HepG2 (cell line): ENCODE measurements at regions not wholly inside any gene's neighbourhood (a gene's known extent, or its start where the extent isn't known, plus 50 kb on each side); places are given as distances from the start of the nearest gene placed in this dataset.

ENCODE experiments used
- CEBPB ChIP-seq: IDR thresholded peaks from 2 replicates; pipeline ENCODE4 v1.6.1; 2011; ENCODE audit warnings: low read depth, low read length, improper control_type of control experiment, borderline replicate concordance
- DR1 ChIP-seq: sonication (generic); formaldehyde crosslinking; IDR thresholded peaks from 2 replicates; pipeline ENCODE4 v1.8.0; 2021; ENCODE audit warnings: mild to moderate bottlenecking, missing genetic modification reagents, inconsistent platforms
- MEIS1 ChIP-seq: sonication (generic); formaldehyde crosslinking; IDR thresholded peaks from 2 replicates; pipeline ENCODE4 v1.9.0; 2021; ENCODE audit warnings: mild to moderate bottlenecking, missing genetic modification reagents, moderate library complexity, borderline replicate concordance
- RARA ChIP-seq: IDR thresholded peaks from 2 replicates; pipeline ENCODE4 v1.6.1; 2016; ENCODE audit warnings: missing genetic modification reagents, missing compliant biosample characterization
- SALL1 ChIP-seq: sonication (generic); formaldehyde crosslinking; IDR thresholded peaks from 2 replicates; pipeline ENCODE4 v1.8.0; 2022; ENCODE audit warnings: mild to moderate bottlenecking, missing genetic modification reagents
- SCMH1 ChIP-seq: sonication (generic); formaldehyde crosslinking; IDR thresholded peaks from 2 replicates; pipeline ENCODE4 v1.9.0; 2021; ENCODE audit warnings: missing genetic modification reagents, mild to moderate bottlenecking, borderline replicate concordance
- SP4 ChIP-seq: sonication (generic); formaldehyde crosslinking; IDR thresholded peaks from 2 replicates; pipeline ENCODE4 v1.8.1; 2023; ENCODE audit warnings: mild to moderate bottlenecking, missing genetic modification reagents
- TBX2 ChIP-seq: sonication (generic); formaldehyde crosslinking; IDR thresholded peaks from 2 replicates; pipeline ENCODE4 v1.5.0; 2020; ENCODE audit warnings: missing genetic modification reagents, mild to moderate bottlenecking, borderline replicate concordance
- XBP1 ChIP-seq: sonication (generic); formaldehyde crosslinking; IDR thresholded peaks from 2 replicates; pipeline ENCODE4 v1.5.0; 2020; ENCODE audit warnings: missing genetic modification reagents
- ZMAT3 ChIP-seq: sonication (generic); formaldehyde crosslinking; conservative IDR thresholded peaks from 2 replicates; pipeline ENCODE4 v1.7.0; 2021; ENCODE audit warnings: missing genetic modification reagents
- TF ChIP-seq, protein P1 (sequence below): sonication (generic); formaldehyde crosslinking; conservative IDR thresholded peaks from 2 replicates; pipeline ENCODE4 v1.4.0; 2020; ENCODE audit warnings: mild to moderate bottlenecking, missing genetic modification reagents, moderate library complexity
- TF ChIP-seq, protein P2 (sequence below): sonication (generic); formaldehyde crosslinking; IDR thresholded peaks from 2 replicates; pipeline ENCODE4 v1.5.0; 2020; ENCODE audit warnings: mild to moderate bottlenecking, missing genetic modification reagents
- TF ChIP-seq, protein P3 (sequence below): sonication (generic); formaldehyde crosslinking; IDR thresholded peaks from 2 replicates; pipeline ENCODE4 v1.5.1; 2020; ENCODE audit warnings: mild to moderate bottlenecking, missing genetic modification reagents, moderate library complexity

DNA sequence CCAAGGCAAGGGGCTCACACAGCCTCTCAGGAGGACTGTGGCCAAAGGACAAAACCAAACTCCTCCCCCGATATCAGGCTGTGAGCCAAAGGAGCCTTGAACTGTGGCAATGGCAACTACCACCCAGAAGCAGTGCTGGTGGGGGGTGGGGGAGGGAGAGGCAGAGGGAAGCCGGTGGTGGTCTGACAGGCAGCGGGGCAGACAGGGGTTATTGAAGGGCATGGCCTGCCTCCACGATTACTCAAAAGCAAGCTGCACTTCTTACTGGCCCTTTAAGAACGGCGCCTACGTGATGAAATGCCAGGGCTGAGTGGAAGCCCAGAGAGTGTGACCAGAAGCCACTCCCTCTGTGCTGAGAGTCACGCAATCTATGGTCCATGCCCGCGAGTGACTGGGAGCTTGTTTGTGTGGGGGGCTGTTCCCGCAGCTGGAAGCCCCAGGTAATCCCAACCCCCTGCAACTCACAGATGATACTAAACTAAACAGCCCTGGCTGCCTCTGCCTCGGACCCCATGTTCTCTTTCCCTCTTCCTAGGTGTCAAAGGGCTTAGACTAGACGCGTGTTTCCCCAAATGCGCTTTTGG is 128.2 kb upstream of the CXCR4 start (continued):
- TF ChIP-seq SALL1 (CRISPR knock-in tag) (peak; percentile 22; the same call in 1 of the 2 replicates), ZMAT3 (CRISPR knock-in tag) (0 out of 2 replicates have a peak, but pooled peaks have one; percentile 39), SCMH1 (CRISPR knock-in tag) (no peak), MEIS1 (no peak), CEBPB (peak; percentile 37; the same call in 1 of the 2 replicates), RARA (0 out of 2 replicates have a peak, but pooled peaks have one; percentile 6), TBX2 (CRISPR knock-in tag) (peak; percentile 17; the same call in 1 of the 2 replicates), XBP1 (CRISPR knock-in tag) (no peak), SP4 (CRISPR knock-in tag) (peak; percentile 51; the same call in 1 of the 2 replicates), DR1 (no peak)
- TF ChIP-seq, protein P1, sequence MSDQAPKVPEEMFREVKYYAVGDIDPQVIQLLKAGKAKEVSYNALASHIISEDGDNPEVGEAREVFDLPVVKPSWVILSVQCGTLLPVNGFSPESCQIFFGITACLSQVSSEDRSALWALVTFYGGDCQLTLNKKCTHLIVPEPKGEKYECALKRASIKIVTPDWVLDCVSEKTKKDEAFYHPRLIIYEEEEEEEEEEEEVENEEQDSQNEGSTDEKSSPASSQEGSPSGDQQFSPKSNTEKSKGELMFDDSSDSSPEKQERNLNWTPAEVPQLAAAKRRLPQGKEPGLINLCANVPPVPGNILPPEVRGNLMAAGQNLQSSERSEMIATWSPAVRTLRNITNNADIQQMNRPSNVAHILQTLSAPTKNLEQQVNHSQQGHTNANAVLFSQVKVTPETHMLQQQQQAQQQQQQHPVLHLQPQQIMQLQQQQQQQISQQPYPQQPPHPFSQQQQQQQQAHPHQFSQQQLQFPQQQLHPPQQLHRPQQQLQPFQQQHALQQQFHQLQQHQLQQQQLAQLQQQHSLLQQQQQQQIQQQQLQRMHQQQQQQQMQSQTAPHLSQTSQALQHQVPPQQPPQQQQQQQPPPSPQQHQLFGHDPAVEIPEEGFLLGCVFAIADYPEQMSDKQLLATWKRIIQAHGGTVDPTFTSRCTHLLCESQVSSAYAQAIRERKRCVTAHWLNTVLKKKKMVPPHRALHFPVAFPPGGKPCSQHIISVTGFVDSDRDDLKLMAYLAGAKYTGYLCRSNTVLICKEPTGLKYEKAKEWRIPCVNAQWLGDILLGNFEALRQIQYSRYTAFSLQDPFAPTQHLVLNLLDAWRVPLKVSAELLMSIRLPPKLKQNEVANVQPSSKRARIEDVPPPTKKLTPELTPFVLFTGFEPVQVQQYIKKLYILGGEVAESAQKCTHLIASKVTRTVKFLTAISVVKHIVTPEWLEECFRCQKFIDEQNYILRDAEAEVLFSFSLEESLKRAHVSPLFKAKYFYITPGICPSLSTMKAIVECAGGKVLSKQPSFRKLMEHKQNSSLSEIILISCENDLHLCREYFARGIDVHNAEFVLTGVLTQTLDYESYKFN: peak; percentile 26; the same call in 1 of the 2 replicates
- TF ChIP-seq, protein P2, sequence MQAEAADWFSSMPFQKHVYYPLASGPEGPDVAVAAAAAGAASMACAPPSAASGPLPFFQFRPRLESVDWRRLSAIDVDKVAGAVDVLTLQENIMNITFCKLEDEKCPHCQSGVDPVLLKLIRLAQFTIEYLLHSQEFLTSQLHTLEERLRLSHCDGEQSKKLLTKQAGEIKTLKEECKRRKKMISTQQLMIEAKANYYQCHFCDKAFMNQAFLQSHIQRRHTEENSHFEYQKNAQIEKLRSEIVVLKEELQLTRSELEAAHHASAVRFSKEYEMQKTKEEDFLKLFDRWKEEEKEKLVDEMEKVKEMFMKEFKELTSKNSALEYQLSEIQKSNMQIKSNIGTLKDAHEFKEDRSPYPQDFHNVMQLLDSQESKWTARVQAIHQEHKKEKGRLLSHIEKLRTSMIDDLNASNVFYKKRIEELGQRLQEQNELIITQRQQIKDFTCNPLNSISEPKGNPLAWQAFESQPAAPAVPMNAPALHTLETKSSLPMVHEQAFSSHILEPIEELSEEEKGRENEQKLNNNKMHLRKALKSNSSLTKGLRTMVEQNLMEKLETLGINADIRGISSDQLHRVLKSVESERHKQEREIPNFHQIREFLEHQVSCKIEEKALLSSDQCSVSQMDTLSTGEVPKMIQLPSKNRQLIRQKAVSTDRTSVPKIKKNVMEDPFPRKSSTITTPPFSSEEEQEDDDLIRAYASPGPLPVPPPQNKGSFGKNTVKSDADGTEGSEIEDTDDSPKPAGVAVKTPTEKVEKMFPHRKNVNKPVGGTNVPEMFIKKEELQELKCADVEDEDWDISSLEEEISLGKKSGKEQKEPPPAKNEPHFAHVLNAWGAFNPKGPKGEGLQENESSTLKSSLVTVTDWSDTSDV (CRISPR knock-in tag): 0 out of 2 replicates have a peak, but pooled peaks have one; percentile 50
- TF ChIP-seq, protein P3, sequence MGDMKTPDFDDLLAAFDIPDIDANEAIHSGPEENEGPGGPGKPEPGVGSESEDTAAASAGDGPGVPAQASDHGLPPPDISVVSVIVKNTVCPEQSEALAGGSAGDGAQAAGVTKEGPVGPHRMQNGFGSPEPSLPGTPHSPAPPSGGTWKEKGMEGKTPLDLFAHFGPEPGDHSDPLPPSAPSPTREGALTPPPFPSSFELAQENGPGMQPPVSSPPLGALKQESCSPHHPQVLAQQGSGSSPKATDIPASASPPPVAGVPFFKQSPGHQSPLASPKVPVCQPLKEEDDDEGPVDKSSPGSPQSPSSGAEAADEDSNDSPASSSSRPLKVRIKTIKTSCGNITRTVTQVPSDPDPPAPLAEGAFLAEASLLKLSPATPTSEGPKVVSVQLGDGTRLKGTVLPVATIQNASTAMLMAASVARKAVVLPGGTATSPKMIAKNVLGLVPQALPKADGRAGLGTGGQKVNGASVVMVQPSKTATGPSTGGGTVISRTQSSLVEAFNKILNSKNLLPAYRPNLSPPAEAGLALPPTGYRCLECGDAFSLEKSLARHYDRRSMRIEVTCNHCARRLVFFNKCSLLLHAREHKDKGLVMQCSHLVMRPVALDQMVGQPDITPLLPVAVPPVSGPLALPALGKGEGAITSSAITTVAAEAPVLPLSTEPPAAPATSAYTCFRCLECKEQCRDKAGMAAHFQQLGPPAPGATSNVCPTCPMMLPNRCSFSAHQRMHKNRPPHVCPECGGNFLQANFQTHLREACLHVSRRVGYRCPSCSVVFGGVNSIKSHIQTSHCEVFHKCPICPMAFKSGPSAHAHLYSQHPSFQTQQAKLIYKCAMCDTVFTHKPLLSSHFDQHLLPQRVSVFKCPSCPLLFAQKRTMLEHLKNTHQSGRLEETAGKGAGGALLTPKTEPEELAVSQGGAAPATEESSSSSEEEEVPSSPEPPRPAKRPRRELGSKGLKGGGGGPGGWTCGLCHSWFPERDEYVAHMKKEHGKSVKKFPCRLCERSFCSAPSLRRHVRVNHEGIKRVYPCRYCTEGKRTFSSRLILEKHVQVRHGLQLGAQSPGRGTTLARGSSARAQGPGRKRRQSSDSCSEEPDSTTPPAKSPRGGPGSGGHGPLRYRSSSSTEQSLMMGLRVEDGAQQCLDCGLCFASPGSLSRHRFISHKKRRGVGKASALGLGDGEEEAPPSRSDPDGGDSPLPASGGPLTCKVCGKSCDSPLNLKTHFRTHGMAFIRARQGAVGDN (CRISPR knock-in tag): peak; percentile 48
